Progenitor cell of endocrine pancreas (in vitro differentiated cells): ENCODE measurements at regions not wholly inside any gene's neighbourhood (a gene's known extent, or its start where the extent isn't known, plus 50 kb on each side); places are given as distances from the start of the nearest gene placed in this dataset.

ENCODE experiments used
- DNase-seq: peaks from one replicate; pipeline ENCODE4 v3.0.0; 2021; ENCODE audit warnings: low spot score; ENCODE audit not compliant: unreplicated experiment
- H3K27ac Mint-ChIP-seq: 2 replicates; pipeline ENCODE4 v1.8.0; 2021; ENCODE audit warnings: mild to moderate bottlenecking, moderate library complexity, mixed read lengths
- H3K27me3 Mint-ChIP-seq: 2 replicates; pipeline ENCODE4 v1.8.0; 2021; ENCODE audit warnings: mixed read lengths
- H3K36me3 Mint-ChIP-seq: 2 replicates; pipeline ENCODE4 v1.8.0; 2022; ENCODE audit warnings: mixed read lengths; ENCODE audit not compliant: insufficient read depth
- H3K4me1 Mint-ChIP-seq: 2 replicates; pipeline ENCODE4 v1.8.0; 2021; ENCODE audit warnings: low read depth, mixed read lengths
- H3K4me3 Mint-ChIP-seq: 2 replicates; pipeline ENCODE4 v1.8.0; 2021; ENCODE audit warnings: low read depth, mild to moderate bottlenecking, moderate library complexity, mixed read lengths
- H3K9me3 Mint-ChIP-seq: 2 replicates; pipeline ENCODE4 v1.8.0; 2021; ENCODE audit warnings: low read depth, mixed read lengths
- TF ChIP-seq, protein P1 (sequence below): fragments of 200-600 bp; sonication (generic); IDR thresholded peaks from one replicate; pipeline ENCODE4 v1.5.0; 2021; ENCODE audit warnings: antibody characterized with exemption, mild to moderate bottlenecking; ENCODE audit not compliant: unreplicated experiment

DNA sequence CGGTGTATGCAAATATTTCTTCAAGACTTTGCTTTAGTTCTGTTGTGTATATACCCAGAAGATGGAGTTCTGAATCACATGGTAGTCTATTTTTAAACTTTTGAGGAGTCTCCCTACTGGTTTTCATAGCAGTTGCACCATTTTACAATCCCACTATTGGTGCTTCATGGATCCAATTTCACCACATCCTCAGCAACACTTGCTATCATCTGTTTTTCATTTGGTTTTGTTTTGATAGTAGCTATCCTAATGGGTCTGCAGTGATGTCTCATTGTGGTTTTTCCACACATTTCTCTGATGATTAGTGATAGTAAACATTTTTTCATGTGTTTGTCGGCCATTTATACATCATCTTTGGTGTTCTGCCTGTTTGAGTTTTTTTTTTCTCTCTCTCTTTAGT is 1339.3 kb downstream of the EFNA5 start:
- H3K9me3 Mint-ChIP-seq = peaks cover 3% of the 10 kb centered on the region
- no peaks in the 10 kb centered on the region for H3K4me1 Mint-ChIP-seq
- no peaks in the 10 kb centered on the region for H3K27me3 Mint-ChIP-seq
- no peak overlapping the region for H3K27ac Mint-ChIP-seq
- no peak for DNase-seq
- TF ChIP-seq, protein P1, sequence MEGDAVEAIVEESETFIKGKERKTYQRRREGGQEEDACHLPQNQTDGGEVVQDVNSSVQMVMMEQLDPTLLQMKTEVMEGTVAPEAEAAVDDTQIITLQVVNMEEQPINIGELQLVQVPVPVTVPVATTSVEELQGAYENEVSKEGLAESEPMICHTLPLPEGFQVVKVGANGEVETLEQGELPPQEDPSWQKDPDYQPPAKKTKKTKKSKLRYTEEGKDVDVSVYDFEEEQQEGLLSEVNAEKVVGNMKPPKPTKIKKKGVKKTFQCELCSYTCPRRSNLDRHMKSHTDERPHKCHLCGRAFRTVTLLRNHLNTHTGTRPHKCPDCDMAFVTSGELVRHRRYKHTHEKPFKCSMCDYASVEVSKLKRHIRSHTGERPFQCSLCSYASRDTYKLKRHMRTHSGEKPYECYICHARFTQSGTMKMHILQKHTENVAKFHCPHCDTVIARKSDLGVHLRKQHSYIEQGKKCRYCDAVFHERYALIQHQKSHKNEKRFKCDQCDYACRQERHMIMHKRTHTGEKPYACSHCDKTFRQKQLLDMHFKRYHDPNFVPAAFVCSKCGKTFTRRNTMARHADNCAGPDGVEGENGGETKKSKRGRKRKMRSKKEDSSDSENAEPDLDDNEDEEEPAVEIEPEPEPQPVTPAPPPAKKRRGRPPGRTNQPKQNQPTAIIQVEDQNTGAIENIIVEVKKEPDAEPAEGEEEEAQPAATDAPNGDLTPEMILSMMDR = no peak
- H3K36me3 Mint-ChIP-seq = no peaks in the 10 kb centered on the region
- H3K4me3 Mint-ChIP-seq = no peak overlapping the region

DNA sequence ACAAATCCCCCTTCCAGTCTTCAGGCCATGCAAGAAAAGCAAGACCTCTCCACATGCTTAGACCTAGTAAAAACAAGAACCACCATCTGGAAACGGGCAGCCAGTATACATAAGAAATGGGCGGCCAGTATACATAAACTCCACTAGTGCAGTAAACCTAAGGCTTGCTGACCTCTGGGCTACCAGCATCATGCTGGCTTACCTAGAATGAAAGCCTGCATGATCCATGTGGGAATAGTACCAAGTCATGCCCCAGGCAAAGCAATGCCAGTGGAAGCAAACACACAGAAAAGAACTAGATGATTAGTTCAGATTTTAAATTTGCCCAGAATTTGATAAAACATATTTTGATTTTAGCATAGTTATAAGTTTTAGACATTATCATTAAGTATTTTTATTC is 1346.4 kb downstream of the EFNA5 start:
- TF ChIP-seq, protein P1 = no peak
- Mint-ChIP-seq H3K4me1 (no peaks in the 10 kb centered on the region), H3K4me3 (no peak overlapping the region), H3K36me3 (no peaks in the 10 kb centered on the region), H3K27me3 (no peaks in the 10 kb centered on the region), H3K27ac (no peak overlapping the region), H3K9me3 (no peaks in the 10 kb centered on the region)
- DNase-seq = no peak

GRCh38 chr5:106321242-106321641 is 1349.5 kb downstream of the EFNA5 start:
- H3K27me3 Mint-ChIP-seq = no peaks in the 10 kb centered on the region
- H3K36me3 Mint-ChIP-seq = no peaks in the 10 kb centered on the region
- peaks cover 3% of the 10 kb centered on the region for H3K9me3 Mint-ChIP-seq
- H3K4me1 Mint-ChIP-seq = no peaks in the 10 kb centered on the region
- no peak overlapping the region for H3K4me3 Mint-ChIP-seq
- no peak for DNase-seq
- TF ChIP-seq, protein P1 = no peak
- H3K27ac Mint-ChIP-seq = no peak overlapping the region

DNA sequence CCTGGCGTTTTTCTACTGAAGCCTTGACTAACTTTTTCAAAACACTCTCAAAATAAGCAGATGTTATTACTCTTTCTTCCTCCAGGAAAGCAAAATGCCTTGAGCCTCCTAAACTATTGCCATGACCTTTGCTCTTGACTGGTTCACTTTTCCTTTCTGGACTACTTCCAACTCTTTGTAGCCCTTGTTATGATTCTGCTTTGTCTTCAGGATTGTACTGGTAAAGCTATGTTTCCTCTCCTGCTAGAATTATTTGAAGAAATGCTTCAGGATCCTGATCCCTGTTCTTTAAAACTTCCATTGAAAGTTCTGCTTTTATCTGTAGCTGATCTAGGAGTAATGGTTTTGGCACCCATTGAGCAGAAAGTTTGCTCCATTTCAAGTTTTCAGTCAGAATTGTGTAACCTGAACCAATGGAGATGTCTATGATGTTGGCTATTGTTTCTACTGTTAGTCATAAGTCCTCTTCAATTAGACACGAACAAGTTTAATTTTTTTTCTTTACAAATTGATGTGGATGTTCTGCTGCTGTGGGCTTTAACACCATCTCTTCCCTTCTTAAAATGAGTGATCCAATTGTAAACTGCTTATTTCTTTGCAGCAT is 1356.4 kb downstream of the EFNA5 start:
- DNase-seq = no peak
- Mint-ChIP-seq H3K4me1 (no peaks in the 10 kb centered on the region), H3K9me3 (peaks cover 3% of the 10 kb centered on the region), H3K27me3 (no peaks in the 10 kb centered on the region), H3K4me3 (no peak overlapping the region), H3K36me3 (no peaks in the 10 kb centered on the region), H3K27ac (no peak overlapping the region)
- TF ChIP-seq, protein P1 = no peak

DNA sequence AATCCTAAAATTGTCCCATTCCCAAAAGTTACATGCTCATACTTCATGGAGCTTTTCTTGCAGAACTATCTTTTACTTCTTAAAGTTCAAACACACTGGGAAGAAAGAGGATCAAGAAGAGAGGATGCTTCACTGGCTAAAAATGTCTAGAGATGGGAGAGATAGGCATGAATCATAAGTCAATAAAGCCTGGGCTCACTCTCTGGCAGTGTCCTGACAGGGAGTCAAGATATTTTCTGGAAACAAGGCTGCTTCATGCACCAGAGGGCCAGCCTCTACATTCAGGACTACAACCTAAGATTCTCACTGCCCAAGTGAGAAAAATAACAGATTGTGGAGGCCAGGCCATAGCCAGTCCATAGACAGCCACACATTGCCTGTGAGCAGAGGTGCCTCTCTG is 1358.4 kb downstream of the EFNA5 start:
- H3K4me3 Mint-ChIP-seq = no peak overlapping the region
- TF ChIP-seq, protein P1 = no peak
- no peaks in the 10 kb centered on the region for H3K9me3 Mint-ChIP-seq
- no peaks in the 10 kb centered on the region for H3K36me3 Mint-ChIP-seq
- H3K27me3 Mint-ChIP-seq = no peaks in the 10 kb centered on the region
- no peaks in the 10 kb centered on the region for H3K4me1 Mint-ChIP-seq
- H3K27ac Mint-ChIP-seq = no peak overlapping the region
- DNase-seq = no peak
